ENCODE measurements at regions not wholly inside any gene's neighbourhood (a gene's known extent, or its start where the extent isn't known, plus 50 kb on each side); places are given as distances from the start of the nearest gene placed in this dataset.

- Histone ChIP-seq H3K4me3 (ENCODE audit: low read length) (no peak overlapping the region), H3K9me3 (ENCODE audit: control insufficient read depth, insufficient read depth, low read length) (no peaks in the 10 kb centered on the region), H3K27me3 (ENCODE audit: control insufficient read depth, insufficient read depth, low read length) (no peaks in the 10 kb centered on the region), H3K36me3 (ENCODE audit: control insufficient read depth, insufficient read depth, low read length) (no peaks in the 10 kb centered on the region), H3K27ac (ENCODE audit: low read length) (no peak overlapping the region), H3K4me1 (ENCODE audit: control insufficient read depth, insufficient read depth, low read length) (no peaks in the 10 kb centered on the region)
- whole genome bisulfite sequencing (ENCODE audit: insufficient coverage, insufficient read length): no CpG with 5 or more reads among the region's 5 CpGs
- no peak for DNase-seq (ENCODE audit: low read depth, low spot score)
Measured at GRCh38 chr18:54433368-54433767, 75.7 kb downstream of the C18orf54 start.

- DNase-seq (ENCODE audit: low read depth, low spot score): no peak
- Histone ChIP-seq H3K4me1 (ENCODE audit: control insufficient read depth, insufficient read depth, low read length) (no peaks in the 10 kb centered on the region), H3K27ac (ENCODE audit: low read length) (no peak overlapping the region), H3K4me3 (ENCODE audit: low read length) (no peak overlapping the region), H3K9me3 (ENCODE audit: control insufficient read depth, insufficient read depth, low read length) (no peaks in the 10 kb centered on the region), H3K36me3 (ENCODE audit: control insufficient read depth, insufficient read depth, low read length) (no peaks in the 10 kb centered on the region), H3K27me3 (ENCODE audit: control insufficient read depth, insufficient read depth, low read length) (no peaks in the 10 kb centered on the region)
- WGBS (ENCODE audit: insufficient coverage, insufficient read length): no CpG with 5 or more reads among the region's 1 CpG
Measured at GRCh38 chr18:54433857-54434256, 76.2 kb downstream of the C18orf54 start.

GRCh38 chr18:54434453-54434852 is 76.7 kb downstream of the C18orf54 start:
- Histone ChIP-seq H3K9me3 (ENCODE audit: control insufficient read depth, insufficient read depth, low read length) (no peaks in the 10 kb centered on the region), H3K4me1 (ENCODE audit: control insufficient read depth, insufficient read depth, low read length) (no peaks in the 10 kb centered on the region), H3K27me3 (ENCODE audit: control insufficient read depth, insufficient read depth, low read length) (no peaks in the 10 kb centered on the region), H3K27ac (ENCODE audit: low read length) (no peak overlapping the region), H3K36me3 (ENCODE audit: control insufficient read depth, insufficient read depth, low read length) (no peaks in the 10 kb centered on the region), H3K4me3 (ENCODE audit: low read length) (no peak overlapping the region)
- no peak for DNase-seq (ENCODE audit: low read depth, low spot score)
- WGBS (ENCODE audit: insufficient coverage, insufficient read length): no CpG with 5 or more reads among the region's 1 CpG

DNA sequence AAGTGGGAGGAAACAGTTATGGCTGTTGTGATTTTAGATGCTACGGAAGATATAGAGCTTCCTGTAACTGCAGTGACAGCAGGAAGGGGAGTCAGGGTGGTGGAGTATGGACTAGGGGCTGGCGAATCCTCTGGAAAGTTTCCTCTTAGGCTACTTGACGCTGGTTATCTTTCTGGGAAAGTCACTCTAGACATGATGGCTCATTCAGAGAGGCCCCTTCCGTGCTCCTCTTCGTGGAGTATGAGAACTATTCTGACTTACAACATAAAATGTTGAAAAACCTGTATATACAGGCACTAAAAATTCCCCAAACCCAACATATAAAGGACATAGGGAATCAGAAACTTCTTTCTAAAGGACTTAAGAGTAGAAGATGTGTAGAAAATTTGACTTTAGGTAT is 78.8 kb downstream of the C18orf54 start:
- no peaks in the 10 kb centered on the region for H3K27me3 ChIP-seq (ENCODE audit: control insufficient read depth, insufficient read depth, low read length)
- H3K36me3 ChIP-seq (ENCODE audit: control insufficient read depth, insufficient read depth, low read length): no peaks in the 10 kb centered on the region
- H3K27ac ChIP-seq (ENCODE audit: low read length): no peak overlapping the region
- H3K9me3 ChIP-seq (ENCODE audit: control insufficient read depth, insufficient read depth, low read length): no peaks in the 10 kb centered on the region
- no CpG with 5 or more reads among the region's 5 CpGs for WGBS (ENCODE audit: insufficient coverage, insufficient read length)
- no peaks in the 10 kb centered on the region; the same call in 1 of the 2 replicates for H3K4me1 ChIP-seq (ENCODE audit: control insufficient read depth, insufficient read depth, low read length)
- DNase-seq (ENCODE audit: low read depth, low spot score): no peak
- H3K4me3 ChIP-seq (ENCODE audit: low read length): no peak overlapping the region

DNA sequence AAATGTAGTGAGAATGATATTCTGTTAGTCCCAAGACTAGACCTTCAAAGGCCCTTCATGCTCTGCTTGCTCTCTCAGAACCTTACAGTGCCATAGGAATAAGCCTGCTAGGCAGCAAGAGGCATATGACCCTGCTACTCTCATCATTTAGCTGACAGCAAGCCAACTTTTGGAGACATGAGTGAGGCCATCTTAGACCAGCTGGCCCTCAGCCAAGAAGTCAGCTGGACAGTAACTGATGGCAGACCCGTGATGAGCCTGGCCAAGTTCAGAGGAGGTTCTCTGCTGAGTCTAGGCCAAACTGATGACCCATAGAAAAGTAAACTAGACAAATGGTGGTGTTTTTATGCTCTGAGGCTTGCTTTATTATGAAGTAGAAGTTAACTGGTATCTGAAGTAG is 82.6 kb downstream of the C18orf54 start:
- DNase-seq (ENCODE audit: low read depth, low spot score): no peak
- Histone ChIP-seq H3K4me3 (ENCODE audit: low read length) (no peak overlapping the region), H3K27me3 (ENCODE audit: control insufficient read depth, insufficient read depth, low read length) (no peaks in the 10 kb centered on the region), H3K4me1 (ENCODE audit: control insufficient read depth, insufficient read depth, low read length) (no peaks in the 10 kb centered on the region; the same call in 1 of the 2 replicates), H3K9me3 (ENCODE audit: control insufficient read depth, insufficient read depth, low read length) (no peaks in the 10 kb centered on the region), H3K27ac (ENCODE audit: low read length) (no peak overlapping the region), H3K36me3 (ENCODE audit: control insufficient read depth, insufficient read depth, low read length) (no peaks in the 10 kb centered on the region)
- WGBS (ENCODE audit: insufficient coverage, insufficient read length): no CpG with 5 or more reads among the region's 1 CpG

DNA sequence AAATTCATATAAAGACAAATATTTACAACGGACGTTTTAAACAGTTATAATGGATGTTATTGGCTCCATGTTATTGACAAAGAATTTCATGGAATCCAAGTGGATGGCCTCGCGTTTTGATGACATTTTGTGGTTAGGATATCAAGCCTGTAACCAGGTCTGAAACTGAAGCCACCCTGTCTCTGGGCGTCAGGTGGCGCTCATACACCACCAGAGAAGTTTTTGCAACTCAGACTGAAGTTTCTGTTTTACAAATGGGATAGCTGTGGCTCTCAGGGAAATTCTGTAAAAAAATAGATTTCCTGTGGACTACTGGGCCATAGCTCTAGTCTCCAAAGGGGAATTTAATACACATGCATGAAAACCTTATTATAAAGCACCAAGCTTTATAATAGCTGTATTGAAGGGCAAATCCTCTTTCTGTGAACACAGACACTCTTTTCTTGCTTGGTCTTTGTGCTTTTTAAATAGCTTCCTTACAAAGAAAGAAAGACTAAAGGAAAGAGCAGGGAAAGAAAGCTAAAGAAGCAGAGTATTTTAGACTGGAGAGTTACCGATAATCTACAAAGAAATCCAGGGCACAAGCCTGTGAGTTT is 86.7 kb downstream of the C18orf54 start:
- no peaks in the 10 kb centered on the region for H3K36me3 ChIP-seq (ENCODE audit: control insufficient read depth, insufficient read depth, low read length)
- H3K9me3 ChIP-seq (ENCODE audit: control insufficient read depth, insufficient read depth, low read length): no peaks in the 10 kb centered on the region
- no CpG with 5 or more reads among the region's 7 CpGs for WGBS (ENCODE audit: insufficient coverage, insufficient read length)
- H3K4me3 ChIP-seq (ENCODE audit: low read length): no peak overlapping the region
- H3K27me3 ChIP-seq (ENCODE audit: control insufficient read depth, insufficient read depth, low read length): no peaks in the 10 kb centered on the region
- no peak overlapping the region for H3K27ac ChIP-seq (ENCODE audit: low read length)
- peak; percentile 68 for DNase-seq (ENCODE audit: low read depth, low spot score)
- no peaks in the 10 kb centered on the region; the same call in 1 of the 2 replicates for H3K4me1 ChIP-seq (ENCODE audit: control insufficient read depth, insufficient read depth, low read length)

GRCh38 chr18:54453996-54454395 is 96.3 kb downstream of the C18orf54 start:
- H3K4me1 ChIP-seq (ENCODE audit: control insufficient read depth, insufficient read depth, low read length): no peaks in the 10 kb centered on the region
- no peak overlapping the region for H3K4me3 ChIP-seq (ENCODE audit: low read length)
- H3K27ac ChIP-seq (ENCODE audit: low read length): no peak overlapping the region
- no peaks in the 10 kb centered on the region for H3K9me3 ChIP-seq (ENCODE audit: control insufficient read depth, insufficient read depth, low read length)
- H3K27me3 ChIP-seq (ENCODE audit: control insufficient read depth, insufficient read depth, low read length): no peaks in the 10 kb centered on the region
- DNase-seq (ENCODE audit: low read depth, low spot score): no peak
- H3K36me3 ChIP-seq (ENCODE audit: control insufficient read depth, insufficient read depth, low read length): no peaks in the 10 kb centered on the region

- DNase-seq (ENCODE audit: low read depth, low spot score): no peak
- H3K4me3 ChIP-seq (ENCODE audit: low read length): no peak overlapping the region
- H3K4me1 ChIP-seq (ENCODE audit: control insufficient read depth, insufficient read depth, low read length): peaks cover 1% of the 10 kb centered on the region; the same call in 1 of the 2 replicates
- H3K27me3 ChIP-seq (ENCODE audit: control insufficient read depth, insufficient read depth, low read length): no peaks in the 10 kb centered on the region
- no peak overlapping the region for H3K27ac ChIP-seq (ENCODE audit: low read length)
- no CpG with 5 or more reads among the region's 2 CpGs for WGBS (ENCODE audit: insufficient coverage, insufficient read length)
- no peaks in the 10 kb centered on the region for H3K9me3 ChIP-seq (ENCODE audit: control insufficient read depth, insufficient read depth, low read length)
- H3K36me3 ChIP-seq (ENCODE audit: control insufficient read depth, insufficient read depth, low read length): no peaks in the 10 kb centered on the region
Measured at GRCh38 chr18:54465502-54465901, 107.8 kb downstream of the C18orf54 start.

DNA sequence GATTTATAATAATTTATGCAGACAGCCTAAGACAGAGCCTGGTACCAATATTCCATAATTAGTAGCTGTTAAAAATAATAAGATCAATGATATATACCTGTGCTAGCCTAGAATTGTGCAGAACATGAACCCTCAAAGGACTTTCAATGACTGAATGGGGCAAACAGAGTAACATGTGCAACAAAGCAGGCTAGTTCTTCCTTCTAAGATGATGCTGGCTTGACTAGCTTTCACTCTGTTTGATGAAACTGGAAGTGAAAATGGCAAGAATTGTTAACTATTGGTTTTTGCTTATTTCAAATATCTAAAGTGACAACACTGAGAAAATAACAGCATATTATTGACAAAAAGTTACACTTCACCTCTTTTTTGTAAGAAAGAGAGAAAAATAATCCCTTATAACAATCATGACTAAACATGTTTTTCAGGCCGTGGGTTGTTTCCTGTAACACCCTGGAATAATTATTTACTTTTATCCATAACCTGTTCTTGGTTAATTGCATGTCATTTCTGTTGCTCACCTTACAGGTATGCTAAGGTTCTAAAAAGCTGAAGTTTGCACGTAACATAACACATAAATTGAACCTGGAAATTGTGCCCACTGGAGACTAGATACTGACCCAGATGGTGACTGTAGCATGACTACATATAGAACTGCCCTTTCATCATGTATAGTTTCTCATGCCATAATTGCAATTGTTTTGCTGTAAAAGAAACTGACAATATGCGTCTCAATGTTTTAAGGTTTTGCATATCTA is 108.7 kb downstream of the C18orf54 start:
- Histone ChIP-seq H3K4me1 (ENCODE audit: control insufficient read depth, insufficient read depth, low read length) (peaks cover 1% of the 10 kb centered on the region; the same call in 1 of the 2 replicates), H3K27me3 (ENCODE audit: control insufficient read depth, insufficient read depth, low read length) (no peaks in the 10 kb centered on the region), H3K4me3 (ENCODE audit: low read length) (no peak overlapping the region), H3K9me3 (ENCODE audit: control insufficient read depth, insufficient read depth, low read length) (no peaks in the 10 kb centered on the region), H3K27ac (ENCODE audit: low read length) (no peak overlapping the region), H3K36me3 (ENCODE audit: control insufficient read depth, insufficient read depth, low read length) (no peaks in the 10 kb centered on the region)
- WGBS (ENCODE audit: insufficient coverage, insufficient read length): no CpG with 5 or more reads among the region's 3 CpGs
- no peak for DNase-seq (ENCODE audit: low read depth, low spot score)

DNA sequence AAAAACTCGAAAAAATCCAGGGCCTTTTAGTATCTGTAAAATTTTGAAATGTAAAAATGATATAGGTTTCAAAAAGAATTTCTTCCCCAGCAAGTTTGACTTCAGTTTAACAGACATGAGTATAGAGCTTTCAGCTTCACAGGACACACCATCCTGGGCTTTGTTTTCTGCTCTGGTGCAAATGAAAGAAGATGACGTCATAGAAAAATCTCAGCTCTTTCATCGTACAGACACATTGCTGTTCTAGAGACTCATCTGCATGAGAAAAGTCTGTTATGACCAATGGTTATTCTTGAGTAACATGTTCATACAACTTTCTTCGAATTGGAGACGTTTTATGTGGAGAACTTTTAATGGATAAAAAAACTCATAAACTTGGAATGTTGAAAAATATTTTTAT is 111.7 kb upstream of the DYNAP start:
- Histone ChIP-seq H3K4me3 (ENCODE audit: low read length) (no peak overlapping the region), H3K4me1 (ENCODE audit: control insufficient read depth, insufficient read depth, low read length) (0 out of 2 replicates have a peak, but pooled peaks cover 2% of the 10 kb centered on the region), H3K9me3 (ENCODE audit: control insufficient read depth, insufficient read depth, low read length) (no peaks in the 10 kb centered on the region), H3K36me3 (ENCODE audit: control insufficient read depth, insufficient read depth, low read length) (no peaks in the 10 kb centered on the region), H3K27ac (ENCODE audit: low read length) (no peak overlapping the region), H3K27me3 (ENCODE audit: control insufficient read depth, insufficient read depth, low read length) (no peaks in the 10 kb centered on the region)
- WGBS (ENCODE audit: insufficient coverage, insufficient read length): no CpG with 5 or more reads among the region's 5 CpGs
- DNase-seq (ENCODE audit: low read depth, low spot score): no peak

GRCh38 chr18:54480616-54481015 is 110.4 kb upstream of the DYNAP start:
- H3K27me3 ChIP-seq (ENCODE audit: control insufficient read depth, insufficient read depth, low read length): no peaks in the 10 kb centered on the region

More at GRCh38 chr18:54480616-54481015, 110.4 kb upstream of the DYNAP start:
- Histone ChIP-seq H3K4me3 (ENCODE audit: low read length) (no peak overlapping the region), H3K27ac (ENCODE audit: low read length) (no peak overlapping the region), H3K9me3 (ENCODE audit: control insufficient read depth, insufficient read depth, low read length) (no peaks in the 10 kb centered on the region), H3K36me3 (ENCODE audit: control insufficient read depth, insufficient read depth, low read length) (no peaks in the 10 kb centered on the region), H3K4me1 (ENCODE audit: control insufficient read depth, insufficient read depth, low read length) (0 out of 2 replicates have a peak, but pooled peaks cover 2% of the 10 kb centered on the region)
- no peak for DNase-seq (ENCODE audit: low read depth, low spot score)
- no CpG with 5 or more reads among the region's 6 CpGs for WGBS (ENCODE audit: insufficient coverage, insufficient read length)

Measured in iPS DF 6.9 (cell line).